ENCODE measurements at regions not wholly inside any gene's neighbourhood (a gene's known extent, or its start where the extent isn't known, plus 50 kb on each side); places are given as distances from the start of the nearest gene placed in this dataset.

- no peak for TF ChIP-seq ZNF280D (CRISPR knock-in tag; IDR thresholded peaks at IDR 0.05)
- no peak for TF ChIP-seq MYNN (CRISPR knock-in tag; IDR thresholded peaks at IDR 0.05; ENCODE audit: low read depth)
- TF ChIP-seq ZNF205 (CRISPR knock-in tag; IDR thresholded peaks at IDR 0.05): 0 out of 2 replicates have a peak, but pooled peaks have one; percentile 0
- TF ChIP-seq GATAD2A (CRISPR knock-in tag; IDR thresholded peaks at IDR 0.05): no peak
- TF ChIP-seq TCF12 (IDR thresholded peaks at IDR 0.05): no peak
- no peak for TF ChIP-seq TCF12 (CRISPR knock-in tag; IDR thresholded peaks at IDR 0.05)
- no peak for TF ChIP-seq HNF1B (CRISPR knock-in tag; IDR thresholded peaks at IDR 0.05)
- no peak for TF ChIP-seq TRAFD1 (CRISPR knock-in tag; IDR thresholded peaks at IDR 0.05; ENCODE audit: borderline replicate concordance)
- no peak for TF ChIP-seq FOXO1 (CRISPR knock-in tag; IDR thresholded peaks at IDR 0.05)
- TF ChIP-seq ZNF282 (IDR thresholded peaks at IDR 0.05; ENCODE audit: partially characterized antibody): no peak
- no peak for TF ChIP-seq RBFOX2 (IDR thresholded peaks at IDR 0.05; ENCODE audit: low read depth, low read length)
- peak; percentile 49 for TF ChIP-seq ZNF687 (CRISPR knock-in tag; IDR thresholded peaks at IDR 0.05)
- TF ChIP-seq JARID2 (CRISPR knock-in tag; IDR thresholded peaks at IDR 0.05; ENCODE audit: insufficient replicate concordance): no peak
- 0 out of 2 replicates have a peak, but pooled peaks have one; percentile 27 for TF ChIP-seq SMC3 (IDR thresholded peaks at IDR 0.05; ENCODE audit: low read length)
- TF ChIP-seq ARID3A (IDR thresholded peaks at IDR 0.05; ENCODE audit: low read depth, low read length): no peak
Observed at GRCh38 chr5:135179308-135179980, 145.4 kb upstream of the PITX1 start (continued).

Measured in HepG2 (cell line).